ENCODE measurements at regions not wholly inside any gene's neighbourhood (a gene's known extent, or its start where the extent isn't known, plus 50 kb on each side); places are given as distances from the start of the nearest gene placed in this dataset.
"Not testable (repeated sequence)": the region's sequence is repeated elsewhere in the genome, so short reads cannot be mapped to it uniquely, and the experiment has no call there.

DNA sequence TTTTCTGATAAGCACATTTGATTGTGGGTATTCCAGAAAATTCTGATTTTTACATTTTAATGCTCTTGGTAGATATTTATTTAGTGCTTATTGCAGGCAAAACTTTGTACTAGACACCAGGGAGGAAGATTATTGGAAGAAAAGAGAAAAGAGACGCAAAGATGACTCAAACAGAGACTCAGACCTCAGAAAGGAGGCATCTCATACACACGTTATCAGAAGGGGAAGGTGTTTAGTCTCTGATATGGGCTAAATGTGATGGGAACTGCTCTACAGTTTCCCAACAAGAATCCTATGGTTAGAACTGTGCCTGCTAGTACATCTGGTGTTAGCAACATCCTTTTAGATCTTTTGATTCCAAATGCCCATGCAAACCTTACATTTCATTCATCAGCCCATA is 245.6 kb downstream of the KLF5 start:
- Histone ChIP-seq H3K4me3 (ENCODE audit: low read length) (no peak overlapping the region), H3K27me3 (ENCODE audit: insufficient read depth, low read depth, low read length) (no peaks in the 10 kb centered on the region), H3K79me2 (replicated peaks; ENCODE audit: insufficient read depth, low read length) (no peaks in the 10 kb centered on the region), H3K4me2 (ENCODE audit: low read length) (no peak overlapping the region), H3K9ac (ENCODE audit: low read length) (no peak overlapping the region), H3K9me2 (ENCODE audit: insufficient read depth, low read length) (no peaks in the 10 kb centered on the region), H4K20me1 (ENCODE audit: insufficient read depth) (no peaks in the 10 kb centered on the region), H3K36me3 (ENCODE audit: insufficient read depth, low read length) (no peaks in the 10 kb centered on the region), H3K9me3 (ENCODE audit: low read length) (no peaks in the 10 kb centered on the region), H3K27ac (ENCODE audit: low read length) (no peak overlapping the region), H2AFZ (ENCODE audit: low read depth, low read length) (no peak overlapping the region), H3F3A (ENCODE audit: insufficient read depth, low read length, poor library complexity, severe bottlenecking) (no peaks in the 10 kb centered on the region)
- TF ChIP-seq EP300 (conservative IDR thresholded peaks at IDR 0.05; ENCODE audit: poor library complexity, severe bottlenecking) (no peak), EZH2 (IDR thresholded peaks at IDR 0.05; ENCODE audit: borderline replicate concordance, insufficient read depth, low read length, poor library complexity, severe bottlenecking) (no peak), TAF1 (IDR thresholded peaks at IDR 0.05; ENCODE audit: low read depth) (no peak), SMC3 (conservative IDR thresholded peaks at IDR 0.05; ENCODE audit: poor library complexity) (no peak), POLR2AphosphoS5 (IDR thresholded peaks at IDR 0.05) (no peak), MXI1 (conservative IDR thresholded peaks at IDR 0.05; ENCODE audit: poor library complexity, severe bottlenecking) (no peak), RAD21 (conservative IDR thresholded peaks at IDR 0.05) (no peak)
- TF ChIP-seq, protein P1, sequence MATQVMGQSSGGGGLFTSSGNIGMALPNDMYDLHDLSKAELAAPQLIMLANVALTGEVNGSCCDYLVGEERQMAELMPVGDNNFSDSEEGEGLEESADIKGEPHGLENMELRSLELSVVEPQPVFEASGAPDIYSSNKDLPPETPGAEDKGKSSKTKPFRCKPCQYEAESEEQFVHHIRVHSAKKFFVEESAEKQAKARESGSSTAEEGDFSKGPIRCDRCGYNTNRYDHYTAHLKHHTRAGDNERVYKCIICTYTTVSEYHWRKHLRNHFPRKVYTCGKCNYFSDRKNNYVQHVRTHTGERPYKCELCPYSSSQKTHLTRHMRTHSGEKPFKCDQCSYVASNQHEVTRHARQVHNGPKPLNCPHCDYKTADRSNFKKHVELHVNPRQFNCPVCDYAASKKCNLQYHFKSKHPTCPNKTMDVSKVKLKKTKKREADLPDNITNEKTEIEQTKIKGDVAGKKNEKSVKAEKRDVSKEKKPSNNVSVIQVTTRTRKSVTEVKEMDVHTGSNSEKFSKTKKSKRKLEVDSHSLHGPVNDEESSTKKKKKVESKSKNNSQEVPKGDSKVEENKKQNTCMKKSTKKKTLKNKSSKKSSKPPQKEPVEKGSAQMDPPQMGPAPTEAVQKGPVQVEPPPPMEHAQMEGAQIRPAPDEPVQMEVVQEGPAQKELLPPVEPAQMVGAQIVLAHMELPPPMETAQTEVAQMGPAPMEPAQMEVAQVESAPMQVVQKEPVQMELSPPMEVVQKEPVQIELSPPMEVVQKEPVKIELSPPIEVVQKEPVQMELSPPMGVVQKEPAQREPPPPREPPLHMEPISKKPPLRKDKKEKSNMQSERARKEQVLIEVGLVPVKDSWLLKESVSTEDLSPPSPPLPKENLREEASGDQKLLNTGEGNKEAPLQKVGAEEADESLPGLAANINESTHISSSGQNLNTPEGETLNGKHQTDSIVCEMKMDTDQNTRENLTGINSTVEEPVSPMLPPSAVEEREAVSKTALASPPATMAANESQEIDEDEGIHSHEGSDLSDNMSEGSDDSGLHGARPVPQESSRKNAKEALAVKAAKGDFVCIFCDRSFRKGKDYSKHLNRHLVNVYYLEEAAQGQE (IDR thresholded peaks at IDR 0.05; ENCODE audit: borderline replicate concordance) = no peak
- TF ChIP-seq, protein P2, sequence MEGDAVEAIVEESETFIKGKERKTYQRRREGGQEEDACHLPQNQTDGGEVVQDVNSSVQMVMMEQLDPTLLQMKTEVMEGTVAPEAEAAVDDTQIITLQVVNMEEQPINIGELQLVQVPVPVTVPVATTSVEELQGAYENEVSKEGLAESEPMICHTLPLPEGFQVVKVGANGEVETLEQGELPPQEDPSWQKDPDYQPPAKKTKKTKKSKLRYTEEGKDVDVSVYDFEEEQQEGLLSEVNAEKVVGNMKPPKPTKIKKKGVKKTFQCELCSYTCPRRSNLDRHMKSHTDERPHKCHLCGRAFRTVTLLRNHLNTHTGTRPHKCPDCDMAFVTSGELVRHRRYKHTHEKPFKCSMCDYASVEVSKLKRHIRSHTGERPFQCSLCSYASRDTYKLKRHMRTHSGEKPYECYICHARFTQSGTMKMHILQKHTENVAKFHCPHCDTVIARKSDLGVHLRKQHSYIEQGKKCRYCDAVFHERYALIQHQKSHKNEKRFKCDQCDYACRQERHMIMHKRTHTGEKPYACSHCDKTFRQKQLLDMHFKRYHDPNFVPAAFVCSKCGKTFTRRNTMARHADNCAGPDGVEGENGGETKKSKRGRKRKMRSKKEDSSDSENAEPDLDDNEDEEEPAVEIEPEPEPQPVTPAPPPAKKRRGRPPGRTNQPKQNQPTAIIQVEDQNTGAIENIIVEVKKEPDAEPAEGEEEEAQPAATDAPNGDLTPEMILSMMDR (IDR thresholded peaks at IDR 0.05; ENCODE audit: poor library complexity, severe bottlenecking) = no peak

DNA sequence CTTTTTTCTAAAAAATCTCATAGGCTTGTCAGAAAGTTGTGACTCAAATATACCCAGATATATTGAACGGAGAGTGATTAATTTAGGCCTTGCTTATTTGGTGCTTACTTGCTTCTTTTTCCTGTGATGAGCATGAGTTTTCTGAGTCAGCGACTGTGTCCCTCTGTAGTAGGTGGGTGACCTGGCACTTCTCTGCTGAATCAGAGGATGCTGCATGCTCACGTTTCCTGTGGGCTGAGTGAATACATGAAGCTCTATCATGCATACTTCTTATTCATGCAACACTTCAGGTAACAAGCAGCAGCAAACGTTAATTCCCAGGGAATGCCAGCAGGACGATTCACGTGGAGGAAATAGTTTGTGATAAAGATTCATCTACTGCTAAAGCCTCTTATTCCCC is 245.0 kb downstream of the KLF5 start:
- TF ChIP-seq, protein P2 (IDR thresholded peaks at IDR 0.05; ENCODE audit: poor library complexity, severe bottlenecking) = no peak
- TF ChIP-seq SMC3 (conservative IDR thresholded peaks at IDR 0.05; ENCODE audit: poor library complexity) (no peak), TAF1 (IDR thresholded peaks at IDR 0.05; ENCODE audit: low read depth) (no peak), EZH2 (IDR thresholded peaks at IDR 0.05; ENCODE audit: borderline replicate concordance, insufficient read depth, low read length, poor library complexity, severe bottlenecking) (no peak), EP300 (conservative IDR thresholded peaks at IDR 0.05; ENCODE audit: poor library complexity, severe bottlenecking) (no peak), RAD21 (conservative IDR thresholded peaks at IDR 0.05) (no peak), MXI1 (conservative IDR thresholded peaks at IDR 0.05; ENCODE audit: poor library complexity, severe bottlenecking) (no peak), POLR2AphosphoS5 (IDR thresholded peaks at IDR 0.05) (no peak)
- TF ChIP-seq, protein P1 (IDR thresholded peaks at IDR 0.05; ENCODE audit: borderline replicate concordance) = no peak
- H3K9ac ChIP-seq (ENCODE audit: low read length) = no peak overlapping the region
- no peak overlapping the region for H3K4me2 ChIP-seq (ENCODE audit: low read length)
- H3K9me2 ChIP-seq (ENCODE audit: insufficient read depth, low read length) = no peaks in the 10 kb centered on the region
- no peak overlapping the region for H2AFZ ChIP-seq (ENCODE audit: low read depth, low read length)
- H3K9me3 ChIP-seq (ENCODE audit: low read length) = no peaks in the 10 kb centered on the region
- H3K36me3 ChIP-seq (ENCODE audit: insufficient read depth, low read length) = no peaks in the 10 kb centered on the region
- no peak overlapping the region for H3K27ac ChIP-seq (ENCODE audit: low read length)
- no peak overlapping the region for H3K4me3 ChIP-seq (ENCODE audit: low read length)
- no peaks in the 10 kb centered on the region for H4K20me1 ChIP-seq (ENCODE audit: insufficient read depth)
- H3K27me3 ChIP-seq (ENCODE audit: insufficient read depth, low read depth, low read length) = no peaks in the 10 kb centered on the region
- no peaks in the 10 kb centered on the region for H3F3A ChIP-seq (ENCODE audit: insufficient read depth, low read length, poor library complexity, severe bottlenecking)
- H3K79me2 ChIP-seq (replicated peaks; ENCODE audit: insufficient read depth, low read length) = no peaks in the 10 kb centered on the region

- H4K20me1 ChIP-seq (ENCODE audit: insufficient read depth); H3K9me2 ChIP-seq (ENCODE audit: insufficient read depth, low read length); H3K4me3 ChIP-seq (ENCODE audit: low read length); H3K79me2 ChIP-seq (replicated peaks; ENCODE audit: insufficient read depth, low read length); H3K27me3 ChIP-seq (ENCODE audit: insufficient read depth, low read depth, low read length); H2AFZ ChIP-seq (ENCODE audit: low read depth, low read length); H3K27ac ChIP-seq (ENCODE audit: low read length); H3K36me3 ChIP-seq (ENCODE audit: insufficient read depth, low read length); H3K4me2 ChIP-seq (ENCODE audit: low read length); H3F3A ChIP-seq (ENCODE audit: insufficient read depth, low read length, poor library complexity, severe bottlenecking); H3K9me3 ChIP-seq (ENCODE audit: low read length); H3K9ac ChIP-seq (ENCODE audit: low read length): not testable (repeated sequence)
Measured at GRCh38 chr13:73301622-73302021, 242.8 kb downstream of the KLF5 start.

Measured in neural cell (in vitro differentiated cells).